ENCODE measurements at regions not wholly inside any gene's neighbourhood (a gene's known extent, or its start where the extent isn't known, plus 50 kb on each side); places are given as distances from the start of the nearest gene placed in this dataset.

DNA sequence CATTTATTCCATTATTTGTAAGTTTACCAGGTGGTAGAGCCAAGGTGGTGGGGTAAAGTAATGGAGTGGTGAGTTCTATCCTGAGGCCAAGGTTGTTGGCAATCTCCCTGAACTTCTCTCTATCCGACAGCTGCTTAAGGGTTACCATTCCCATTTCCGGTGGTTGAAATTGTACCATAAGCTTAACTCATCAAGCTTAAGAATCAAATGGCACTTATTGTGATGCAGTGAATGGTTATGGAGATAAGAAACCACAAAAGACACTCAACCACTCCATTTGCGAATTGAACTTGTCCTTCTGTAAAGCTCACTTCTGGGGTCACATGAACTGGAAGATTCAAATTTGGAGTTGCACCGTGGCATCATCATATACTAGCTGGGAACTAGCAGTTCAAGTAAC is 287.4 kb upstream of the SLCO3A1 start:
- in situ Hi-C loops (cut with HindIII; ENCODE audit: low pct_unique_long_range_greater_than_20kb, low sequenced_read_pairs), result no loop called here
- DNase-seq (ENCODE audit: low read depth), result no peak

DNA sequence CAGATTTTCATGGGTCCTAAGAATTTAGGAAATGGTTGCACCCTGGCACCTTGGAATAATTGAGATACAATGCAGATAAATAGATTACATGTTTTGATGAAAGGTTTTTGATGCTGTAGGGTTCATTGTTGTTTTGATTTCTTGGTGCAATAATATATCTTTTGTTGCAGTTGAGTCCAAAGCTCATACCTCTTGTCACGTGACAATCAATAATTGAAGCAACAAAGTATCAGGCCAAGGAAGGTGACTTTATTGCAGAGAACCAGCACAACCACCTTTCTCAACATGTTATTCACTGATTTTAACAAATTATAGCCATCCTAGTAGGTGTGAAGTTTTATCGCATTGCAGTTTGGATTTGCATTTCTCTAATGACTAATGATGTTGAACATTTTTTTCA is 285.5 kb upstream of the SLCO3A1 start:
- DNase-seq (ENCODE audit: low read depth), result no peak
- in situ Hi-C loops (cut with HindIII; ENCODE audit: low pct_unique_long_range_greater_than_20kb, low sequenced_read_pairs), result no loop called here

- in situ Hi-C loops (cut with HindIII; ENCODE audit: low pct_unique_long_range_greater_than_20kb, low sequenced_read_pairs), result no loop called here
- no peak for DNase-seq (ENCODE audit: low read depth)
Measured at GRCh38 chr15:91572110-91572509, 281.4 kb upstream of the SLCO3A1 start.

DNA sequence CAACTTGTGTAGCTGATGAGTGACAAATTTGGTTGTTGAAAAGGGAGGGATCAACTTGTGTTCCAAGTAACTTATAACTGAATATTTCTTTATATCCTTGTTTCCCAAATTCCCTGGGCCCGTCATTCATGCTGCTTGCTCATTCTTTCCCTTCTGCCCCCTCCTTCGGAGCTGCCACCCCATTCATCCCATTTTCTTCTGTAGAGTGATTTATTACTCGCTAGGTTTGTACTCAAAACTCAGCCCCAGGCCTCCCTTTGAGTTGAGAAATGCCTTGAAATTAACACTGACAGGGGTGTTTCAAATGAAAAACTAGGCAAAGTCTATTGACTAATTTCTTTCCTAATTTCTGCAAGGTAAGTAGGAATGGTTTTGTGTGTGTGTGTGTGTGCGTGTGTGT is 277.4 kb upstream of the SLCO3A1 start:
- in situ Hi-C loops (cut with HindIII; ENCODE audit: low pct_unique_long_range_greater_than_20kb, low sequenced_read_pairs), result no loop called here
- no peak for DNase-seq (ENCODE audit: low read depth)

- in situ Hi-C loops (cut with HindIII; ENCODE audit: low pct_unique_long_range_greater_than_20kb, low sequenced_read_pairs), result no loop called here
Measured at GRCh38 chr15:91578511-91578910, 275.0 kb upstream of the SLCO3A1 start.

DNA sequence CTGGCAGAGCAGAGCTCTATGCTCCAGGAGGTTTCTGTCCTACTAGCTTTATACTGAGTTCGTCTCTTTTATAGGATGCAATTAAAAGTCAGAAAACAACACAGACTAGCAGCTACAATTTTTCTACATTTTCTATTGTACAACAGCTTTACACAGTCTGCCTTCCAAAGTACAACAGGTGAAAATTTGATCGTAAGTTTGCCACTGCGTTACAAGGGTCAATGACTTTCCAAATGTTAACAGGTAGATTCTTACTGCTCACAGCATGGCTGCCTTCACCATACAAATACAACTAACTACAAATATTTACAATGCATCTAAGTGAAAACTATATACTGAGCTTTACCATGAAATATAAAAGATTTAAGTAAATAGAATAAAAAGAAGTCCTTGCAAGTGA is 268.6 kb upstream of the SLCO3A1 start:
- in situ Hi-C loops (cut with HindIII; ENCODE audit: low pct_unique_long_range_greater_than_20kb, low sequenced_read_pairs), result no loop called here
- no peak for DNase-seq (ENCODE audit: low read depth)

More at GRCh38 chr15:91578511-91578910, 275.0 kb upstream of the SLCO3A1 start:
- DNase-seq (ENCODE audit: low read depth), result no peak

GRCh38 chr15:91586560-91586959 is 266.9 kb upstream of the SLCO3A1 start:
- in situ Hi-C loops (cut with HindIII; ENCODE audit: low pct_unique_long_range_greater_than_20kb, low sequenced_read_pairs), result no loop called here
- DNase-seq (ENCODE audit: low read depth), result no peak

DNA sequence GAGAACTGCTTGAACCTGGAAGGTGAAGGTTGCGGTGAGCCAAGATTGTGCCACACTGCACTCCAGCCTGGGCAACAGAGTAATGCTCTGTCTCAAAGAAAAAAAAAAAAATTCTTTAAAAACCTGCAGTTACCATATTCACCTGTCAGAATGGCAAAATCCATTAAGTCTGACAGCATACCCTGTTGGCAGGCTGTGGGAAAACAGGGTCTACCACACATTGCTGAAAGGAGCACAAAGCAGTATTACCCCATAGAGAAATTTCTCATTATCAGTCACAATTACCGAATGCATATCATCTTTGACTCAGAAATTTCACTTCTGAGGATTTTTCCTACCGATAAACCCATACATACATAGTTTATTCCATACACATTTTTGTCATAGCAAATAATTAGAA is 264.1 kb upstream of the SLCO3A1 start:
- in situ Hi-C loops (cut with HindIII; ENCODE audit: low pct_unique_long_range_greater_than_20kb, low sequenced_read_pairs), result no loop called here
- DNase-seq (ENCODE audit: low read depth), result no peak

DNA sequence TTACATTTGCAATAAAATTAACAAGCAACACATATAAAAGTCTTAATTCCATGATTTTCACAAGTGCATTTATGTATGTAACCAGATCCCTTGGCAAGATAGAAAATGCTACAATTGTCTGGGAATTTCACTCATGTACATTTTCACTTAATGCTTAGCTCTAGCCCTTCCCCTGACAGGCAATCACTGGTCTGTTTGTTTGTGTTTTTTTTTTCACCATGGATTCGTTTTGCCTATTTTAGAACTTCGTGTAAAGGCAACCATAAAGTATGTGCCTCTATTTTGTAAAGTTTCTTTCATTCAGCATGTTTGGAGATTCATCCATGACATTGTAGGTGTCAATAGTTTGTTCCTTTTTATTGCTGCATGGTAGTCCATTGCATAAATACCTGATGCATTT is 260.9 kb upstream of the SLCO3A1 start:
- in situ Hi-C loops (cut with HindIII; ENCODE audit: low pct_unique_long_range_greater_than_20kb, low sequenced_read_pairs), result no loop called here
- no peak for DNase-seq (ENCODE audit: low read depth)

DNA sequence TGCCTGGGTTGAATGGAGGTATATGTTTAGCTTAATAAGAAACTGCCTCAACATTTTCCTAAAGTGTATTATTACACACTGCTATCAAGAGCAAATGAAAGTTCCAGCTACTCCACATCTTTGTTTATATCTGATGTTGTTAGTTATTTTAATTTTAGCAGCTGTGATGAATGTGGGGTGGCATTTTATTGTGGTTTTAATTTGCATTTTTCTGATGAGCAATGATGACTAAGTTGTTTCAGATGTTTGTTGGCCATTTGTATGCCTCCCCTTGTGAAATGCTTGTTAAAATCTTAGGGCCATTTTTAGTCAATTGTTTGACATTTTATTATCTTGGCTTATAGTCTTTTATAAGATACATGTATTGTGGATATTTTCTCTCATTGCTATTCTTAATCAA is 260.4 kb upstream of the SLCO3A1 start:
- DNase-seq (ENCODE audit: low read depth), result no peak
- in situ Hi-C loops (cut with HindIII; ENCODE audit: low pct_unique_long_range_greater_than_20kb, low sequenced_read_pairs), result no loop called here

GRCh38 chr15:91593653-91594052 is 259.9 kb upstream of the SLCO3A1 start:
- in situ Hi-C loops (cut with HindIII; ENCODE audit: low pct_unique_long_range_greater_than_20kb, low sequenced_read_pairs), result no loop called here
- DNase-seq (ENCODE audit: low read depth), result no peak

- DNase-seq (ENCODE audit: low read depth), result no peak
- in situ Hi-C loops (cut with HindIII; ENCODE audit: low pct_unique_long_range_greater_than_20kb, low sequenced_read_pairs), result no loop called here
Measured at GRCh38 chr15:91599261-91599660, 254.2 kb upstream of the SLCO3A1 start.

GRCh38 chr15:91603384-91604080 is 250.0 kb upstream of the SLCO3A1 start:
- in situ Hi-C loops (cut with HindIII; ENCODE audit: low pct_unique_long_range_greater_than_20kb, low sequenced_read_pairs), result no loop called here
- DNase-seq (ENCODE audit: low read depth), result no peak

DNA sequence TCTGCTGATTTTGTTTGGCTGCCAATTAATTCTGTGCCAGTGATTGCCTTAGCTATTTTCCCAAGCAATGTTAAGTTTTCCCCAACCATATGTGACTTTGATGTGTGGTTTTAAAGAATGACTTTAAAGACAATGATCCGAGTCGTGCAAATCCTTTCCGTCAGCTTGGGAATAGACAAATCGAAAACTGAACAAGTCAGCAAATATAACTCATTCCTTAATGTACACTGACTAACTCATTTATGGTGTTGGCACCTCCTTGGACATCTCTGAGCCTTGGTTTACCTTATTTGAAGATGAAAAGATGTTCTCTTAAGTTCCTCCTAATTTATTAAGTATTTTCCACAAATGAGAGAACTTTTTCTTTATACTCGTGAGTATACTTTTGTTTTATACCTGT is 249.4 kb upstream of the SLCO3A1 start:
- no peak for DNase-seq (ENCODE audit: low read depth)
- in situ Hi-C loops (cut with HindIII; ENCODE audit: low pct_unique_long_range_greater_than_20kb, low sequenced_read_pairs), result no loop called here

DNA sequence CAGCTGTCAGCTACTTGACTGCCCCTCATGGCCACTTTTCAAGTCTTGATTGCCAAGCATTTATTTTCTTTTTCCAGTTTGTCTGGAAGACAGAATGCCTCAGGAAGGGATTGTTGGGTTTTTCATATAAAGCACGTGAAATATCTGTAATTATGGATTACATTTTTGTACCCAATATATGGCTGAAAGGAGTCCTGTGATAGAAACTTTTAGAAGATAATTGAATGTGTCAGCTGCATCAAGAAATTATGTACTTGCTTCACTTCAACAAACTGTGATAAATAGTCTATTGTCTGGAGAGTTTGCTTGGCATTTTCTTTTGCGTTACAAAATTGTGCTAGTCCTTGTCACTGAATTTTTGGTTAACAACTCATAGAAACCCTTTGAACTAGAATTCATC is 247.9 kb upstream of the SLCO3A1 start:
- in situ Hi-C loops (cut with HindIII; ENCODE audit: low pct_unique_long_range_greater_than_20kb, low sequenced_read_pairs), result no loop called here
- no peak for DNase-seq (ENCODE audit: low read depth)

DNA sequence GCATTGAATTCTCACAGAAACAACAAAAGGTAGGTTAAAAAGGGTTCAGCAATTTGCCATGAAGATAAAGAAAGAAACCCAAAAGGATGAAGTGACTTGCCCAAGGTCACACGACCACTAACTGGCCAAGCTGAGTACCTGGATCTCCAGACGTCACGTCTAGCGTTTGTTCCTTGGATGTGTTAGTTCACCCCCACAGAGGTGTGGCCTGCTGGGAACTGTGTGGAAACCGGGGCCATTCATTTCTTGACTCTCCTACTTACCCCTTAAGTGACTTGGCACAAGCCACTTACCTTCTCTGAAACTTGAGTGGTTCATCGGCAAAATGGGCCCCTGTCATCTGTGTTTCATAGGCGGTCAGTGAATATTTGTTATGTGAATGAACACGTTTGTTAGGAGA is 244.3 kb upstream of the SLCO3A1 start:
- in situ Hi-C loops (cut with HindIII; ENCODE audit: low pct_unique_long_range_greater_than_20kb, low sequenced_read_pairs), result no loop called here
- DNase-seq (ENCODE audit: low read depth), result no peak

GRCh38 chr15:91609966-91610365 is 243.5 kb upstream of the SLCO3A1 start:
- in situ Hi-C loops (cut with HindIII; ENCODE audit: low pct_unique_long_range_greater_than_20kb, low sequenced_read_pairs), result no loop called here
- DNase-seq (ENCODE audit: low read depth), result no peak

- no peak for DNase-seq (ENCODE audit: low read depth)
- in situ Hi-C loops (cut with HindIII; ENCODE audit: low pct_unique_long_range_greater_than_20kb, low sequenced_read_pairs), result no loop called here
Measured at GRCh38 chr15:91611561-91612323, 241.8 kb upstream of the SLCO3A1 start.

- DNase-seq (ENCODE audit: low read depth), result no peak
- in situ Hi-C loops (cut with HindIII; ENCODE audit: low pct_unique_long_range_greater_than_20kb, low sequenced_read_pairs), result no loop called here
Measured at GRCh38 chr15:91620229-91620628, 233.3 kb upstream of the SLCO3A1 start.

DNA sequence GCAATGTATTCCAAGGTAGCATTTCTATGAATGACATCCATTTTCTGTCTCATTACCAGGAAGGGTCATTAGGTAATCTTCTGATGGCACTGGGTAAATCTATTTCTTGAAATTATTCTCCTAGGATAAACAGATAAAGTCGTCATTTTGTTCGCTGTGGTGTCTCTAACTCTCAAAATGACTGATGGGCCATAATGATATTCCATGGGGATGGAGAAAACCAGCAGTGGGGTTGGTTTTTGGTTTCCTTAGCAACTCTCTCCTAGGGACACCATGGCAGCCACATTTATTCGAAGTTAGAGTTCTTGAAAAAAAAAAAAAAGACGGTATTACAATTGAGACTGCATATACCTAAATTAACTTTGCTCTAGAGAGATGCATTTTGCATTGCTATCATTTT is 231.3 kb upstream of the SLCO3A1 start:
- in situ Hi-C loops (cut with HindIII; ENCODE audit: low pct_unique_long_range_greater_than_20kb, low sequenced_read_pairs), result no loop called here
- DNase-seq (ENCODE audit: low read depth), result no peak
